D721Med (cell line): ENCODE measurements at regions not wholly inside any gene's neighbourhood (a gene's known extent, or its start where the extent isn't known, plus 50 kb on each side); places are given as distances from the start of the nearest gene placed in this dataset.

Experiments
- DNase-seq: peaks from one replicate; pipeline ENCODE4 v3.0.0; 2011; ENCODE audit warnings: low spot score; ENCODE audit not compliant: insufficient read length
- FAIRE-seq: peaks from 2 replicates; lab custom pipeline; 2011; peaks lifted over from hg19 to GRCh38; lab: Jason Lieb, UNC
- CTCF ChIP-seq: IDR thresholded peaks from 2 replicates; pipeline ENCODE4 v1.5.1; 2012; ENCODE audit warnings: mild to moderate bottlenecking, control low read depth; ENCODE audit not compliant: insufficient read depth; ENCODE audit errors: missing control alignments

- TF ChIP-seq CTCF = no peak
- FAIRE-seq (no peak), DNase-seq (no peak)
Measured at GRCh38 chr9:13397220-13397619, 117.7 kb upstream of the MPDZ start.

DNA sequence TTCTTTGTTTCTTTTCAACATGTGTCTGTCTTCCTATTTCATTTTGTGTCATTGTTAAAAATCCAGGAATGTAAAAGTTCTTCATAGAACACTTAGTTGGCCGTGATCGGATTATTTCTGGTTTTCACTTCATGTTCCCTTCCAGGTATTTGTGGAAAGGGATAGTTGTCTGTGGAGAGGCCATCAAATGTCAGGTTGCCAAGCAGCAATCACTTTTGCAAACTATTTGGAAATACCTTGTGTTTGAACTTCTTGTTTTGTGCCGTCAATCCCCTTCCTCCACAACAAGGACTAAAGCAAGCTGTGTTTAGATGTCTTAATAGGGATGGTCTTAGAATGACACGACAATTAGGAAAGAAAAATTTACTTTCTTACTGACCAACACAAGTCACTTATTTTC is 116.9 kb upstream of the MPDZ start:
- no peak for FAIRE-seq
- TF ChIP-seq CTCF = no peak
- no peak for DNase-seq

DNA sequence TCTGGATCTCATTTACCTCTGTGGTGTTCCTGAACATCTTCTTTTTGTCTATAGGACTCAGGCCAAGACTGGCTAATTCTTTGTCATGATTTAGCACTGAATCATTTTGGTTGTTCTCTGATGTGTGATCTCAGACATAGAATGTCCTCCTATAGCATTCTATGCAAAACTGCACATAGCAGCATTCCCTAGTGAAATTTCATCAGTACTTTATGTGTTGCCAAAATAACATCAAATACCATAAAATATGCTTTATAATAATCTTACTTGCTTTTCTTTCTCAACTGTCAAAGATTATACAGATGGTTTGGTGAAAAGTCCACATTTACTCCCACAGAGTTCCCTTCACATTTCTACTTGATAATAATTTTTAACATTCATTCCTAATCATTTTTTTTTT is 115.7 kb upstream of the MPDZ start:
- no peak for FAIRE-seq
- TF ChIP-seq CTCF = no peak

DNA sequence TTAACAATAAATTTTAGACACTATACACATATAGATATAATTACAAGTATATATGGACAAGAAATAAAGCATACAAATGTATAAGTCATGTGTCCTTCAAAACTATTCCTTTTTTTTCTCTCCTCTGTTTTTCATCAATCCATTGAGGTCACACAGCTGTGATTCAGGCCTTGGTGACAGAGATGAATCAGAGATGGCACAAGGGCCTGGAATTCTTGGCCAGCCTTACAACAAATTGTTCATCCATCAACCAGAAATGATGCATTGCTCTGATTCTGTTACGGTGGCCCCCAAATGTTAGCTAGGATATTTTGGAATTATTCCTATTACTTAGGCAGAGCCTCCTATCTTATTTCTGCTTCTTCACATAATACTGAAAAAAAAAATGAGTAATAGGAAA is 108.7 kb upstream of the MPDZ start:
- no peak for TF ChIP-seq CTCF
- DNase-seq (no peak), FAIRE-seq (no peak)

More for the DNA sequence above, 115.7 kb upstream of the MPDZ start:
- DNase-seq = no peak

- no peak for DNase-seq
- no peak for FAIRE-seq
- TF ChIP-seq CTCF = no peak
Measured at GRCh38 chr9:13387734-13388067, 108.2 kb upstream of the MPDZ start.

DNA sequence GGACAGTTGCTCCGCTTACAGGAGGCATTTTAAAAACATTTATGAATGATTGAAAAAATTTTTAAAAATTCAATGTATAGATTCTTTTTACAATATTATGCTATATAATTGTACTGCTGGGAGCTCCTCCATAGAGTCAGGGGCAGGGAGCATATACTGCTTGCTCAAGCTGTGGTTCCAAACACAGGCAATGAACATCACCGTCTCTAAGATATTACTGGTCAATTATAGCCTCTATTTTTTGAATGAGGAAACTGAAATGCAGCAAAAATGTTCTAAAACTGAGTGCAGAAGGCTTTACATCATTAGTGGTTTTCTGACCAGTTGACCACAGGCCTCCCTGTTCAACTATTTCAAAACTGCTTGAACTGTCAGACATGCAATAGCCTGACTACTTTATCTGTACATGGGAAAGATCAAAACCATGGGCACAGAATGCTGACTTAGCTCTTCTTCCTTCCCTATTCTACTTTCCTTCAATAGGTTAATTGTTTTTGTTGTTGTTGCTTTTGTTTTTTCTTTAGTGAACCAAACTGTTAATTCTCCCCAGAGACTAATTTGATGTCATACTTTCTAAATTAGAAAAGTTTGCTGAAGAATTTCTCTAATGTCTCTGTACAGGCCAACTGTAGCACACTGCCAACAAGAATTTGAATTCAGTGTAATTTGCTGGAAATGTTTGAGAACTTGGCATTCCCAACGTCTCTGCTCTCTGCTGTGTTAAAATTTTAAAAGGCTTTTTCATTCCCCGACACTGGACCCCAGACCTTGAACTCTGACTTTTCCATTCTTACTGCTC is 107.6 kb upstream of the MPDZ start:
- no peak for TF ChIP-seq CTCF
- DNase-seq (no peak), FAIRE-seq (no peak)

GRCh38 chr9:13386316-13386715 is 106.8 kb upstream of the MPDZ start:
- DNase-seq = no peak
- no peak for FAIRE-seq
- TF ChIP-seq CTCF = no peak
